Activated CD4-positive, alpha-beta T cell treated with anti-CD3 and anti-CD28 coated beads, Interleukin-10, Interleukin-2, amounts not matched to agents 100 ng/mL and 50 ng/mL, durations not matched to agents 16 hours and 8 hours (primary cell): ENCODE measurements at regions not wholly inside any gene's neighbourhood (a gene's known extent, or its start where the extent isn't known, plus 50 kb on each side); places are given as distances from the start of the nearest gene placed in this dataset.

Experiments
- DNase-seq: peaks from one replicate; pipeline ENCODE4 v3.0.0-alpha.2; 2020

DNA sequence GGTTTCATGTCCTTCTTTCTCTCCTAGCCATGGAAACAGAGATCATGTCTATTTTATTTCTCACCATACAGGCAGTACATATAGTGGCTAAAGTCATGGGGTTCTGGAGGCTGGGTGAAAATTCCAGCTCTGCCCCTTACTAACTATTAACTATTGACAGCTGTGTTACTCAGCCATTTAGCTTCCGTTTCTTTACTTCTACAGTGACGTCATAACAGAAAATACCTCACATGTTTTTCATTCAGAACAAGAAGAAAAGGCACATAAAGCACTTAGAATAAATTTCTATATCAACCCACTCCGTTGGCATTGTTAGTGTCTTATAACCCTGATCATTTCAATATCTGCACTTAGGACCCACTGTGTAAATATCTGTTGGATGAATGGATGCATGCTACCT, 1506.9 kb upstream of the TMEM132C start:
- no peak for DNase-seq

DNA sequence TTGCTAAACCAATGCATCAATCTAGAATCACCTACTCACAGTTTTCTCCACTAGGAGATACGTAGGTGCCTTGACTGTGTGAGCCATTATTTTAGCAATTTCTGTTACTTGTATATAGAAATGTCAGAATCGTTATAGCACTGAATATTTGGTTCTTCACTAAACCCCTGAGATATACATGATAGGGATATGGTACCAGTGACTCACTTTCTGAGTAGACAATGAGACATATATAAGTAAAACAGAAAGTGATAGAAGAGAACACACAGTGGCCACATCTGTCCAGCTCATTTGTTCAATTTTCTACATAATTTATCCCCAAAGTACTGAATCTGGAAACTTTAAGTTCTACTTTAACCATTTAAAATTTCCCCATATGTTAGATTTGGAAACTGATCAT, 1505.5 kb upstream of the TMEM132C start:
- DNase-seq, result peak; percentile 11

DNA sequence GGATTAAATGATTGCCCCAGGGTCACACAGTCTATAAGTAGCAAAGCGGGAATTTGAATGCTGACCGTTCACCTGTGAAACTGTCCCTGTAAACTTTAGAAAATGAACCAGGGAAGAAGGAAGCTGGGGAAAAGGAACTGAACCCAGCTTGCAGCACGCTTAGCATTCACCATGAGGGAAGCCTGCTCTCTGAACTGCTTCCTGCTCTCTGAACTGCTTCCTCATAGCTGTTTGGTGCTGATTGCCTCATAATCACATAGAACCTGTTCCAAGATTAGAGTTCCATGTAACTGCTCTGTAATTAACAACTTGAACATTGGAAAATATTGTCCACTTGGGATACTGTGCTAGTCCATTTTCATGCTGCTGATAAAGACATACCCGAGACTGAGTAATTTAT, 1504.8 kb upstream of the TMEM132C start:
- DNase-seq, result no peak

DNA sequence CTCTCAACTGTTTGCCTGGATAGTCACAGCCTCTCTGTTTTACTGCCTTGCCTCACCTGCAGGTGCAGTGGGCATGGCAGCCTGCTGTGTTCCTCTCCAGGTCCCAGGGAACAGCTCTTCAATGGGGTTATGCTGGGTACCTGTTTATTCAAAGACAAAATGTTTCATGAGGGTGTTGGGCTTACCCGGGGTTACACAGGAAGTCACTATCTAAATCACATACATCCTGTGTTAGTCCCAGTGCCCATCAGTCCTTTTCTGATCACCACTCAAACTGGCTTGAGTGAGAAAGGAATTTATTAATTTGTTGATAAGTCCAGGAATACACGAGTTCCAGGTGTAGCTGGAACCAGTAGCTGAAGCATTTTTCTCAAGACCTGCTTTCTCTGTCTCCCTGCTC, 1503.6 kb upstream of the TMEM132C start:
- no peak for DNase-seq

DNA sequence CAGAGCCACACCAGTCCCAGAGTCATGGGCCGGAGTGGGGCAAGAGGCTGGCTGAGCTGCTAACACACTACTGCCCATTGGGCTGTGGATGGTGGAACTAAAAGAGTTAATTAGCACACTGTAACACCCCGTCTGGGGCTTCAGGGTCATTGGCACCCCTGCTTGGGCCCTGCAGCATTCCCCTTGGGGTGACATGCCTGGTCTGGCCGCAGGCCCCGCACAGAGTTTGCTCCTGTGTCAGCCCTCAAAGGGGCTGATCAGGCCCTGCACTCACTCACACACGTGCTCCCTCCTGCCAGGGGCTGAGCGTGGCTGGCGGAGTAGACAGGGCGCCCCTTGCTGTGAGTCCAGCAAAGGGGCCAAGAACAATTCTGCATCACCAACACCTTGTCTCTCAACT, 1499.6 kb upstream of the TMEM132C start:
- no peak for DNase-seq

DNA sequence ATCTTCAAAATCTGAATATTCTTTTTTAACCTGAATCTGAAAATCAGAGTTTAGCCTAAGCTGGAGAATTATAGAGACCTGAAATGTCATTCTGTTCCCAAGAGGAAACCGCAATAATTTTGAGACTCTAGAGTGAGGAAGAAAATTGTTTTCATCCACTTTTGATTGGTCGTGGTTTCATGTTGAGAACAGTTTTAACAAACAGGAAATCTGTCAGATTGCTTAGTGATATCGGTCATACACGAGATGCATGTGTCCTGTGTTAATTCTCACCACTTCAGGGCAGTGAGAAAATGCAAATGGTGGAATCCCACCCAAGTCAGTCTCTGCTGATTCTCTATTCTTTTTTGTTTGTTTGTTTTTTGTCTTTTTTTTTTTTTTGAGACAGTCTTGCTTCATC, 1498.5 kb upstream of the TMEM132C start:
- peak; percentile 68 for DNase-seq

DNA sequence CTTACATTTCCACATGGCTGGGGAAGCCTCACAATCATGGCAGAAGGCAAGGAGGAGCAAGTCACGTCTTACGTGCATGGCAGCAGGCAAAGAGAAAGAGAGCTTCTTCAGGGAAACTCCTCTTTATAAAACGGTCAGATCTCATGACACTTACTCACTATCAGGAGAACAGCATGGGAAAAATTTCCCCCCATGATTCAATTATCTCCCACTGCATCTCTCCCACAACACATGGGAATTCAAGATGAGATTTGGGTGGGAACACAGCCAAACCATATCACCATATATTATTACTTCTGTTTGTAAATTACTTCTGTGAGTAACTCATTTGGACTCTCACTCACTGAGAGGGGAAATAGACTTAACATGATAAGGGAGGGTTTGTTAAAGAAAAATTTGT, 1496.8 kb upstream of the TMEM132C start:
- DNase-seq, result no peak

DNA sequence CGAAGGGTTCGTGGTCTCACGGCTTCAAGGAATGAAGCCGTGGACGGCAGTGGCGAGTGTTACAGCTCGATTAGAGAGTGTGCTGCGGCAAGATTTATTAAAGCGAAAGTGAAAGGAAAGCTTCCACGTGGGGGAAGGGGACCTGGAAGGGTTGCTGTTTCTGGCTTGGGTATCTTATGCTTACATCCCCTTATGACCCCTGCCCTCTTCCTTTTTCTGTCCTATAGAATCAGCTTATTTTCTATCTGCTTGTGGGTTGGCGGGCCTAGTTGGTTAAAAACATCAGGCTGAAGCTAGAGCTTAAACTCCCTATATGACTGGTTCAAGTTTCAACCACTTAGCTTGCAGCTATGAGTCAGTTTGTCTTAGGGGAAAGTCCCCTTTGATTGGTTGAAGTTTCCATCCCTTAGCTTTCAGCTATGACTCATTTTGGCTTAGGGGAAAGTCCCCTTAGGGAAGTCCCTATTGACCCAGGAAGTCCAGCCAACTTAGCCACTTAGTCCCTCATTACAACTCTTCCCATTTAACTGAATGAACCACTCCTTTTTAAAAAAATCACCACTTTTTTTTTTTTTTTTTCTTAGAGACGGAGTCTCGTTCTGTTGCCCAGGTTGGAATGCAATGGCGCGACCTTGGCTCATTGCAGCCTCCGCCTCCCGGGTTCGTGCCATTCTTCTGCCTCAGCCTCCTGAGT, 1494.7 kb upstream of the TMEM132C start:
- peak; percentile 90 for DNase-seq

DNA sequence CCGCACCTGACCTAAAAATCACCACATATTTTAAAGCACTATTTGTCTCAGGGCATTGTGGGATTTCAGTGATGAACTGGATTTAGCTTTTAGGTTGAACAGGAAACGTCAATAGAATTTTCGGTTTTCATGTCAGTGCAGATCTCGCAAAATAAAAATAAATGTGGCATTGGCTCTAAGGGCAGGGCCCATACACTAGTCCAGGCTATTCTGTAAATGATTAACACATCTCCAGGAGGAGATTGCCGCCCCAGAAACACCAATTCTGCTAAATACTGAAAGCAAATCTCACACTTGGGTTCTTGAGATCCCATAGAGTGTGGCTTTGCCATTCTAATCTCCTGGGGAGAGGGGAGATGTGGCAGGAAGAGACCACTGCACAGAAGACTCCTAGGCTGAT, 1494.0 kb upstream of the TMEM132C start:
- no peak for DNase-seq

DNA sequence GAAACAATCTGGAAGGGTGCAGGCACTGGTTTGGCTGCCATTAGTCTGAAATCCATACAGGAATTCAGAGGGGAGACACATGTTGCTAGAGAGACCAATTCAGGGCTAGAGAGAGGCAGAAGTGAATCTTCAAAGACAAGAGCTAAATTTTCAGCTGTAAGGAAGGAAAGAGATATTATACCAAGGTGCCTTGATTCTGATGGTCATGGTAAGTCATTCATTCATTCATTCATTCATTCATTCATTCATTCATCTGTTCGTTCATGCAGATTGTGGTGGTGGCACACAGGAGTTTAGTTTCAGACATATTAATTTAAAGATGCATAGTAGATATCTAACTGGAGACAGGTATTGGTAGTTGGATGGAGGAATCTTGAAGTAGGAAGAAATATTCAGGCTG, 1493.5 kb upstream of the TMEM132C start:
- no peak for DNase-seq

DNA sequence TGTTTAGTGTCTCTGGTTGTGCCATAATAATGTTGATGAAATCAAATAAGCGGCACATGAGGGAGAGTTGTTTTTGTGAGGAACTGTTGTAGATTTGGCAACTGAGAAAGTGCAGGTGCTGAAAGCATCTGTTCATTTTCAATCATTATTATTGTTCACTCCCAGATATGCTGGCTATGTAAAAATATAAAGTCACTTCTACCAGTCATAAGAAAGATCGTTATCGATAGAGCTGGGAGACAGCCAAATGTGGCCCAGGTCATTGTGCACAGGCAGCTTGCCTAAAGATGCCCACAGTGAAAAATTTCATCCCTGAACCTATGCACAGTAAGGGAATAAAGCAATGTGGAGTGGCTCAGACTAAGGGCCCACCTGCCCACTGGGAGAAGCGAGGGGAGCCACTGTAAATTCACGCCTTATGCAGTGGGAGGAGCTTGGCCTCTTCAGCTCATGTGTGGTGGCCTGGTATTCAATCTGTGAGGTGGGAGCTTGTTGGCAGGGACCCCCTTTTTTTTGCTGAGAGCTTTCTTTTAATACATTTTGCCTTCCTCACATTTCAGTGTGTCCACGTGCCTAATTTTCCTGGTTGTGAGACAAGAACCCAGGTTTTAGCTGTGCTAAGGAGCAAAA, 1490.8 kb upstream of the TMEM132C start:
- DNase-seq, result no peak

DNA sequence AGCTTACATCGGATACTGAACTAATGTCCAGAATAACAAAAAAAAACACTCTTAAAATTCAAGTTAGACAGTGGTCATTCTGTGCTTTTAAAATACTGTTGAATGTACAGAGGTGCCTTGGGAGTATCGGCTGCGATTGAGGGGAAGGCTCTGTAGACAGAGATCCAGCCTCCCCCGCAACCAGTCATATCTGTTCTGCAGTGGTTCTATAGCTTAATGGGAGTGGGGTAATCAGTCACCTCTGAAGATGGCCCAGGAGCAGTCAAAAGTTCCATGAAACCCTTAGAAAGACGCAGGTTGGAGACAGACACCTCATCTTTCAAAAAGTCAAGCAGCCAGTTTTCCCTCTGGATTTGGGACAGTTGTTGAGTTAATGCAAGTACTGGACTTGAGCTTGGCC, 1486.6 kb upstream of the TMEM132C start:
- no peak for DNase-seq

DNA sequence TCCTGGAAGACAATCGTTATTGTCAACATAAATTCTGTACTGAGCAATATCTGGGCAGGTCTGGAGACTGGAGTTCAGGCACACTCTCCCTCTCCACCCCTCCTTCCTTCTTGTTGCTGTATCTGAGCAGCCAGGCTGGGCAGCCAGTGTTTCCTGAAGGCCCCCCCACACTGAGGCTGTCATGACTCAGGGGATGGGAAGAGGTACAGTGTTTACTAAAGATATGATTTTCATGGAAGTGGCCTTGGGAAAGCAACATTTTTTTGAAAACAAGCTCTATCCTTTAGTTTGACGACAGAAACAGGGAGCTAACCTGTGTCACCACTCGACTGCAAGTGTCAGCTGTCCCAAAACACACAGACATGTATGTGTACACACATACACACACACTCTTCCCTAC, 1485.4 kb upstream of the TMEM132C start:
- DNase-seq, result no peak

DNA sequence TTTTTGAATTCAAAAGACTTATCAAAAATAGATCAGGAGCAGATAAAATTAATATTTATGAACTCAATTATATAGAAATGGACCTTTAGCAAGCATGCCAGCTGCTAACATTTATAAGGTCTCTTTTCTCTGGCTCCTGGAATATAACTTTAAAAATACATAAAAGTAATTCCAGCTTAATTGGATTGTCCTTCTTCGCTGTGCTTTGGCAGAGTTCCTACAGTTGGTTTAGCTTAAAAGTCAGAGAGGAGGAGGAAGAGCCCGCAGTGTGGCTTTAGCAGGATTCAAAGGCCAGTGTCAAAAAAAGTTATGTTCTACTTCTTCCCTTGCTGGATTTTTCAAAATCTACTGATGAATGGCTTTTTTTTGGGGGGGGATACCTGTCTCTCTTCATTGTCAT, 1484.9 kb upstream of the TMEM132C start:
- DNase-seq, result no peak

DNA sequence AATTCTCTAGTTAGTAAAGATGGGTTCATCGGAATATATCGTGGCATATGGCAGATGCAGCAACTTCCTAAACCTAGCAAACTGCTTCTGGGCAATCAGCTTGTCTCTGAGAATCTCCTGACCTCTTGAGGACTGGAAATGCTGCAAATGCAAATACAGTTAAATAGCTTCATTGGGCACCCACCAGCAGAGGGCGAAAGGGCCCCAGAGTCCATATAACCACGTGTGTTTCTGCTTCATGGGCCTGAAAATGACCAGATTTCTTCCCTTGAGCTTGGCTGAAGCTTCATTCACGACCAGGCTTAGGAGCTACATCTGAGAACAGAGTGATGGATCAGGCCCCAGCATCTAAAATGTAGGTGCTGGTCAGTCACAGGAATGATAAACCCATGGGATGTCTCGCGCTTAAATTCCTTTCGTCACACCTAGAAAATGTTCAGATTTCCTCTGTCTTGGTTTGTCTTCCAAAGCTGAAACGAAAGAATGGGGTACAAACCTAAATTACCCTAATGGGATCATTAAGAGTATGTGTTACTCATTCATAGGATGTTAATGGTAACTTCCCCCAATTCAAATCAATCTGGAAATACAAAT, 1482.5 kb upstream of the TMEM132C start:
- DNase-seq, result peak; percentile 41

DNA sequence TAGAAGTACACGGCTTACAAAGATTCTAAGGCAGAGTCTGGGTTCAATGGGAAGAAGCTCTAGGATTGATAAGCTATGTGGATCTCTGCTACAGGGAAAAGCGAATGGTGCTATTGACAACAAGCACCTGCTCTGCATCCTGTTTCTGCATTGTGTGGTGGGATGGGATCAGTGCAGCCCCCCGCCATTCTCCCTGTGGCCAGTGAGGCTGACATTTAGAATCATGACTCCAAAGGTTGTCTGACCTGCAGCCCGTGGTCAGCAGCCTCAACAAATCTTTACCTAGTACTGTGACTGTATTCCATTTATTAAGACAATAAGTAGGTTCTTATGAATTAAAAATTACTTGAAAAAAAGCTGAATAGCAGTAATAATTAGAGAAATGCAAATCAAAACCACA, 1477.0 kb upstream of the TMEM132C start:
- no peak for DNase-seq

DNA sequence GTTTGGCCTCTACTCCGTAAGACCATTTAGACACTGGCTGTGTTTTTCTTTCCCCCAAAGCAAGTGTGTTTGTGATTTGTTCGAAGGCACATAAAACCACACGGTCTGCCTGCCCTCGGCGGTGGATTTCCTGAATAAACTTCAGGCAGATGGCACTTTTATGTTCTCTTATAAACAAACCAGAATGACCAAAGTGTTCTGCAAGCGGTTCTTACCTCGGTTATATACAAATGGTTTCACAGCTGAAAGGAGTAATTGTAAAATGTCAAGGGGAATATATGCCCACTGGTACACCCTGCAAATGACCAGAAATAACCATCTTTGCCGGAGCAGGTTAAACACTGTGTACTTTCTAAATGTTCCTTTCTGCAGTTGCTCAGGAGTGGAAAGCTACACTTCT, 1475.8 kb upstream of the TMEM132C start:
- no peak for DNase-seq

DNA sequence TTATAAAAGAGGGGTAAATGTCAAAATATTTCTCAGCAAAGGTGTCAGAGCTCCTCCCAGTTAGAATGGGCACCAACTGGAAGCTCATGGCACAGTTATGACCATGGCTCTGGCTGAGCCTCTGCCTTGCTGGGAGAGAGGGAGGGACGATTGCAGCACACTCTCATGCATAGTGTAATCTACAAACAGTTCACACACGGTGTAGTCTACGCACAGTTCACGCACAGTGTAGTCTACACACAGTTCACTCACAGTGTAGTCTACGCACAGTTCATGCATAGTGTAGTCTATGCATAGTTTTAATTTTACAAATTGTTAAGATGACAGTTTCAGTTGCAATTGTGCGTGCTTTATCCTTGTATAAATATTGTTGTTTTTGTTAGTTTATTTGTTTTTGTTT, 1474.6 kb upstream of the TMEM132C start:
- no peak for DNase-seq

DNA sequence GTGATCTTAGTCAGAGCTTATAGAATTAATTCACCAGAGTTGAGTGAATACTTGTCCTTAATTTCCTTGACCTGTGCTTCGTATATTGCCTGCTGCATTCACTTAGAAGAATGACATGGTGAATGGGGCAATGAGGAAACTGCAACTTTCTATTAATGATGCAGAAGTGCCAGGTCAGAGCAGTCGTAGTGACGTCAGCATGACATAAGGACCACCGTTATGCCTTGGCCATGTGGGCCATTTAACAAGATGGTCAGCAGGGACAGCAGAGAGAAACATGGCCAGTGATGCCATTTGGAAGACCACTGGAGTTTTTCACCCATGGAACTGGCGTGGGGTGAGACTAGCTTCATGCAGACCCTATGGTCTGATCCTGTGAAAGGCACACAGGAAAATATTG, 1469.4 kb upstream of the TMEM132C start:
- no peak for DNase-seq

DNA sequence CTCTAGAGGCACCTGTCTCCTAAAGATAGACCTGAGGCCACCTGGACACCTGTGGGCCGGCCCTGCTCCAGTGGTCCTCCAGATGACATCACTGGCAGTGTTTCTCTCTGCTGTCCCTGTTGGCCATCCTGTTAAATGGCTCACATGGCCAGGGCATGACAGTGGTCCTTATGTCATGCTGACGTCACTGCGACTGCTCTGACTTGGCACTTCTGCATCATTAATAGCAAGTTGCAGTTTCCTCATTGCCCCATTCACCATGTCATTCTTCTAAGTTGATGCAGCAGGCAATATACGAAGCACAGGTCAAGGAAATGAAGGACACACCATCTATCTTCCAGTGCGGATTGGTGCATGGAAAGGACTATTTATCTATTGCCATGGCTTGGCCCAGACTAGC, 1468.5 kb upstream of the TMEM132C start:
- DNase-seq, result no peak

DNA sequence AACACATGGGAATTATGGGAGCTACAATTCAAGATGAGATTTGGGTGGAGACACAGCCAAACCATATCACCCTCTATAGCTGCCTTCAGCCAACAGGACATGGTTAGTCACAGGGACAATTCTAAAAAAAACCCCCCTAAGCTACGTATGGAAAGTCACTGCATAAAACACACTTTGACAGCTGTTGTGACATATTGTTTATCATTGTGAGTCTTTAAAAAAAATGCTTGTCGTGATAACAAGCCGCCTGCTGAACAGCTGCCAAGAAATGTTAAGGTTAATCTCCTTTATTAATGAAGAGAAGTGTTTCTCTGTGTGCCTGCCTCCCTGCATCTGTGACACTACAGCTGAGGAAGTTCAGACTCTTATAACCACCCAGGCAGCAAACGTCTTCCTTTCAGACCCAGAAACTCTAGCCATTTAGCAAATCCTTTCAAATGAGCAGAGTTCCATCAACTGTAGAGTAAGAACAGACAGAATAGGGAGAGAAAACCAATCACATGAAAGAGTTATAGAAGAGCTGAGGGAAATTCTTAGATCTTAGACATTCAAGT, 1459.6 kb upstream of the TMEM132C start:
- no peak for DNase-seq

DNA sequence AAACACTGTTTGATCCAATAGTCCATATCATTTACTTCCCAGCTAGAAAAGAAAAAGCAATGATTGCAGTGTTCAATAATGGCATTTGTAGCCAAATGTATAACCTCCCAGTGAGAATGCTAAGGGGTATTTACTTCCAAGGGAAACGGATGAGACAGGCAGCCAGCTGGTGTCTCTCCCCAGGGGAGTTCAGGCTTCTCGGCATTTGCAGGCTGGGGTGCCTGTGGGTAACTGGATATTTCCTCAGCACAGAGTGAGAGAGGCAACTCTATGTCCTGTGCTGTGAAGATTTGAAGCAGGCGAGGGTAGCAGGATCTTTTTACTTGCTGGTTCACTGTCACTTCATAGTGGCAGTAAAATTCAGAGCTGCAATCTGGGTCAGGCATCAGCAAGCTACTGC, 1455.6 kb upstream of the TMEM132C start:
- DNase-seq, result no peak

DNA sequence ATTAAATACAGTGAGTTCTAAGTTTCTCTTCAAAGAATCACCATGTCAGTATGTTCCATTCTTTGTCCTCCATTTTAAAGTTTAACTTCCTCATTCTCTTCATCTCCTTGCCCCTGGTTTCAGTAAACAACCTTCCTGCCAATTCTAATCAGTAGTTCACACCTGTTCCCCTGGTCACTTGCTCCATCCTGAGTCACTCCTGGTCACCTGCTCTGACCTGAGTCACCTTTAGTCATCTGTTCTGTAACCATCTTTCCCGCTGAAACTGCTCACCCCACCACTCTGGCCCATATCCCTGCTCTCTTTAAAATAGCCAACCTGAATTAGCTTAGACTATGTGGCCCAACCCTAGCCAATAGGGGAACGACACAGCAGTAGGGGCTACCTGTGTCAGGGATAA, 1447.4 kb upstream of the TMEM132C start:
- DNase-seq, result no peak
